ENCODE measurements at regions not wholly inside any gene's neighbourhood (a gene's known extent, or its start where the extent isn't known, plus 50 kb on each side); places are given as distances from the start of the nearest gene placed in this dataset.

DNA sequence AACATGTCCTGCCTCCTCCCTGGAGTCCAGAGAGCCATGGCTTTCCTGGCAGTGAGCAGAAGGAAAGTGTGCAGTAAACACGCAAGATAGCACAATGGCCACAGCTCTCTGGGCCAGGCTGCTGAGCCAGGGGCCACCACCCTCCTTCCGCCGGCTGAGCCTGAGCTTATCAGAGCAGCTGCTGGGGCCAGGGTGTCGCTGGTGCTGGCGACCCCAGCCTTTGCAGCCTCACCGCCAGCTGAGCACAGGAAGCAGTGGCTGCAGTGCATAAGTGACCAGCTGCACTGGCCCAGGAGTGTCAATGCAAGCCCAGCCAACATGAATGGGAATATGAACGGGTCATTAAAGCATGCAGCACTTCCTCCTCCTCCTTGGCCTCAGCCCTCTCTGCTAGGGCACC, 172.0 kb downstream of the ZFP36L2 start:
- TF ChIP-seq, protein P1, sequence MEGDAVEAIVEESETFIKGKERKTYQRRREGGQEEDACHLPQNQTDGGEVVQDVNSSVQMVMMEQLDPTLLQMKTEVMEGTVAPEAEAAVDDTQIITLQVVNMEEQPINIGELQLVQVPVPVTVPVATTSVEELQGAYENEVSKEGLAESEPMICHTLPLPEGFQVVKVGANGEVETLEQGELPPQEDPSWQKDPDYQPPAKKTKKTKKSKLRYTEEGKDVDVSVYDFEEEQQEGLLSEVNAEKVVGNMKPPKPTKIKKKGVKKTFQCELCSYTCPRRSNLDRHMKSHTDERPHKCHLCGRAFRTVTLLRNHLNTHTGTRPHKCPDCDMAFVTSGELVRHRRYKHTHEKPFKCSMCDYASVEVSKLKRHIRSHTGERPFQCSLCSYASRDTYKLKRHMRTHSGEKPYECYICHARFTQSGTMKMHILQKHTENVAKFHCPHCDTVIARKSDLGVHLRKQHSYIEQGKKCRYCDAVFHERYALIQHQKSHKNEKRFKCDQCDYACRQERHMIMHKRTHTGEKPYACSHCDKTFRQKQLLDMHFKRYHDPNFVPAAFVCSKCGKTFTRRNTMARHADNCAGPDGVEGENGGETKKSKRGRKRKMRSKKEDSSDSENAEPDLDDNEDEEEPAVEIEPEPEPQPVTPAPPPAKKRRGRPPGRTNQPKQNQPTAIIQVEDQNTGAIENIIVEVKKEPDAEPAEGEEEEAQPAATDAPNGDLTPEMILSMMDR (IDR thresholded peaks at IDR 0.05) = no peak
- TF ChIP-seq EP300 (IDR thresholded peaks at IDR 0.05; ENCODE audit: low read depth) (no peak), POLR2AphosphoS5 (IDR thresholded peaks at IDR 0.05) (no peak), POLR2A (IDR thresholded peaks at IDR 0.05) (no peak)

All from transverse colon (tissue), 4 donors.